ENCODE measurements at regions not wholly inside any gene's neighbourhood (a gene's known extent, or its start where the extent isn't known, plus 50 kb on each side); places are given as distances from the start of the nearest gene placed in this dataset.

DNA sequence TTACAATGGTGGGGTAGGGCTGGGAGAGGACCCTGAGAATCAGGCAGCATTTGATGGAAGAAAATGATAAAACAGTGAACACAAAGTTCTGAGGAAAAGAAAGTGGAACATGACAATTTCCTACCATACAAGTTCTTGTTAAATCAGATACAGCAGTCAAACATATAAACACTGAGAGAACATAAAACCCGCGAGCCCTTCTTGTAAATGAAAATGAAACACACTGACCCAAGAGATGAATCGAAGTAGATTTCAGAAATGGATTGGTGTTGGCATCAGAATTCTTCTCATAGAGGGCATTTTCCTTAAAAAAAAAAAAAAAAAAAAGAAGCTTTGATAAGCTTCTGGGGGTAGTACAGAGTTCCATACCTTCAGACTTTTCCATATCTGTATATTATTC lies 134.7 kb upstream of the TMEM45B start:
- TF ChIP-seq SUZ12 (IDR thresholded peaks at IDR 0.05; ENCODE audit: extremely low read depth, insufficient read depth, insufficient read length) (no peak), ZNF274 (IDR thresholded peaks at IDR 0.05; ENCODE audit: low read depth, low read length) (no peak)

Data from NT2/D1 (cell line).